HG02798 (cell line): ENCODE measurements at regions not wholly inside any gene's neighbourhood (a gene's known extent, or its start where the extent isn't known, plus 50 kb on each side); places are given as distances from the start of the nearest gene placed in this dataset.

ENCODE experiments used
- ATAC-seq: cut with Tn5 transposase; IDR thresholded peaks from one replicate; pipeline ENCODE4 v1.9.1; 2021; ENCODE audit warnings: mild to moderate bottlenecking; ENCODE audit not compliant: unreplicated experiment, poor library complexity

GRCh38 chr2:177053716-177054115 is 158.9 kb upstream of the HNRNPA3 start:
- no peak for ATAC-seq

DNA sequence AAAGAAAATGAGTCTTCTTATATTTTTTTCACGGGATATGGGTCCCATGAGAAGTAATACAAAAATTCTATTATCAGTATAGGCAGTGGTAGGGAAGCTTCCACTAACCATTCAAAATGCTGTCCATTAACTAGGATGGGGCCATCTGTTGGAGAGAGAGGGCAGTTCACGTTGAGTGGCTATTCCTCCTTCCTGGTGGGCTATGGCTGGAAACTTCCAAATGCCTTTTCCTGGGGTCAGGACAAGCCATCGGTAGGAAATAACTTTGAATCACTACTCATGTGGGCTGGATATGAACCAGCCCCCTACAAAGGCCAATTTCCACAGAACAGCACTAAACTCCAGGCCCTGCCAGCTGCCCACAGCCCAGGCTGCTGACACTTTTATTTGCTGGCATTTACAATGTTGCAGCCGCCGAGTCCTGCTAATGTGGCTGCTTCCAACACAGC is 156.1 kb upstream of the HNRNPA3 start:
- ATAC-seq, result no peak

GRCh38 chr2:177058747-177059146 is 153.8 kb upstream of the HNRNPA3 start:
- peak; percentile 61 for ATAC-seq

DNA sequence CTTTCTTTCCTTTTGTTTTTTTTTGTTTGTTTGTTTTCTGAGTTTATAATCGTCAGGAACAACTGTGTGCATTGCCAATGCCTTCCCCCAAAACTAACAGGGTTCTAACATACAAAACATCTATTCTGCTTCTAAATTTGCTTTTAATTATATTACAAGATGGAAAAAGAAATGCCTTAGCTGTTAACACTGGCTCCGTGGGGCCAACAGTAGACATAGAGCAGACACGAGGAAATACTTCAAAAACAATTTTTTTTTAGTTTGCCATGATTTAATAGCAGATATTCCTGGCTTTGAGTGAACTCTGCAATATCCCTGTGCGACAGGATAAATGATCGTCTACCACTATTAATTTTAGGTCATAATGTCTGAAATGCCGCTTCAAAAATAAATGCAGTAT is 153.3 kb upstream of the HNRNPA3 start:
- ATAC-seq, result no peak

- no peak for ATAC-seq
These were observed 149.3 kb upstream of the HNRNPA3 start for GRCh38 chr2:177063331-177063730.

DNA sequence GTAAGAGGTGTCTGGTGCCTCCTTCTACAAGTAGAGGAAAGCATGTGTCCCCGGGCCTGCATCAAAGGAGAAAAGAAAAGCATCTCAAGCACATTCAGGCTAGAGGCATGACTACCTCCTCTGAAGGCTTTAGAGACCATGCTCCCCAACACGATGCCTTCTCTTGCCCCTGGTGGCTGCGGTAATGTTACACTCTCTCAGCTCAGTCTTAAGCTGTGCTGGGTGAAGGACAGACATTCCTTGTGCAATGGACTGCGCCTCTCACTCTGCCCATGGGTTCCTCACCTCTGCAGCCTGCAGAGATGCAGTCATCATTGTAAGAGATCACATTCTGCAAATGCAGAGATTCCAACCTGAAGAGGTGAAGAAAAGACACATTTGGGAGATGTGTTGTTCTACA is 148.2 kb upstream of the HNRNPA3 start:
- ATAC-seq, result no peak

GRCh38 chr2:177068967-177069366 is 143.6 kb upstream of the HNRNPA3 start:
- ATAC-seq, result no peak

DNA sequence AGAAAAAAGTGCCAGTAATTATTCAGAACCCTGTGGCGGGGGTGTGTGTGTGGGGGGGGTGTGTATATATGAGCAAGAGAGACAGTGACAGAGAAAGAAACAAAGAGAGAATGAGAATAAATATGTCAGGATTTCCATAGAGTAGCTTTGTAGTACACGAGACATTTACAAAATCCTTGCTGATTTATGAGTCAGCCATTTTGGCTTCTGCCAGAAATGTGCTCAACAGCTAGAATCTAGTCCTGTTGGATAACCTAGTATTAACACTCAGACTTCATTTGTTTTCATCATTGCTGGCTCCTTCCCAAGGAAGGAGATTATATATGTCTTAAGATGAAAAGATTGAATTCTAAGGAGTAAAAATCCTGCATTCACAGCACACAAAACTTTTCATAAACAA is 140.5 kb upstream of the HNRNPA3 start:
- ATAC-seq, result no peak

GRCh38 chr2:177073611-177074010 is 139.0 kb upstream of the HNRNPA3 start:
- no peak for ATAC-seq

DNA sequence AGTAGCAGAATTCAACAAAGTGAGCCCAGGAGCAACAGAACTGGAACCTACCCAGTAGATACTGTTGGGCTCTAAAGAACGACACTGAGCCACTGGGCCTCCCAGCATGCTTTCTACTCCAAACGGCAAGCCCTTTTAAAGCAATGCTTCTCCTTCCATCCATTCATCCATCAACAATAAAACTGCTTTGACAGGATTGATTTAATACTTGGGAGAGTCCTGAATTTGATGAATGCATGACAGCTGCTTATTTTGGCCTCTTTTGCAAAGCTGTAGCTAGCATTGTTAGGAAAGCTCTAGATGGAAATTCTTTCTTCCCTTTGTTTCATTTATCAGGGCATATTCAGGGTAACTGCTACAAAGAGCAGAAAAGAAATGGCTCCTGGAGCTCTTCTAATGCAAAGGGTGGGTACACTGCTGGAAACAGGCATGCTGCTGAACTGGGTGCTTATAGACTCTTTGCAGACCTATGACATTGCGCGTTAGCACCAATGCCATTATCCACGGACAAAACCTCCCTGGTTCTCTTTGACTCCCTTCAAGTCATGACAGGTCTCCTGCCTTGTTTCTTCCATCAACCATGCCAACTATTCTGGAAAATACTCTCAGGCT is 138.4 kb upstream of the HNRNPA3 start:
- ATAC-seq, result no peak

- ATAC-seq, result no peak
These were observed 137.3 kb upstream of the HNRNPA3 start for GRCh38 chr2:177075254-177075653.

DNA sequence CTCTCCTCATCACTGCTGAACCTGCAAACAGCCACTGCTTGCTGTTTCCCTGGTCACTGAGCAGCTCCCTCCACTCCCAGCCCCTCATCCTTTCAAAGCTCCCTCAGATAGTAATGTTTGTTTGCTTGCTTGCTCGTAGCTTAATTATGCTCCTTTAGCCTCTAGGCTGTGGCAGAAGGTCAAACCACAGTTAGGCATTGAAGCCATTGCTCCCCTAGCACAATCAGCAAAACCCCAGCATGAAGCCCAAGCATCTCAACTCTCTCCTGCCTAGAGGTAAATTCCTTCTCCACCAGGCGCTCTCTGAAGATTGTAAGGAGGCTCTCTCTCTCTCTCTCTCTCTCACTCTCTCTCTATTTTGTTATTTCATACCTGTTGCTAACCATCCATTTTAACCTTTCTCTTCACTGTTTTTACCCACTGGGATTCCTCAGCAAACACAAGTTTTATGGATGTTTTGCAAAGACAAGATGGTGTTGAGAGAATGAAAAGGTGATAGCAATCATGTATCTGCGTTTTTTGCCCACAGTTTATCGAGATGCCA is 135.9 kb upstream of the HNRNPA3 start:
- ATAC-seq, result no peak

DNA sequence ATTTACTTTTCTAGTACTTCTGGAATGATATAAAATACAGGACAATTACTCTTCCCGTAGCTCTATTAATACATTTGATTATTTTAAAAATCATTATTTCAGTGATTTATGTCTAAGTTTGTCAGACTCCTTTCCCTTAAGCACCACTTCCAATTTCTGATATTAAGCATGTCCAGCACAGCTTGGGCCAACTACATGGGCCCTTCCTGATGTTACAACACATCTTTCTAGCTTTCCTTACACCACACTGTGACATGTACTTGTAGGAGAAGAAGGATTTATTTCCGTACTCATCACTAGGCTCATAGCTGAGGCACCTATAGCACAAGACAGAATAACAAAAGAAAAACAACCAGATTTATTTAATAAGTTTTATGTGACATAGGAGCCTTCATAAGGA is 134.8 kb upstream of the HNRNPA3 start:
- no peak for ATAC-seq

GRCh38 chr2:177078416-177078815 is 134.2 kb upstream of the HNRNPA3 start:
- no peak for ATAC-seq

DNA sequence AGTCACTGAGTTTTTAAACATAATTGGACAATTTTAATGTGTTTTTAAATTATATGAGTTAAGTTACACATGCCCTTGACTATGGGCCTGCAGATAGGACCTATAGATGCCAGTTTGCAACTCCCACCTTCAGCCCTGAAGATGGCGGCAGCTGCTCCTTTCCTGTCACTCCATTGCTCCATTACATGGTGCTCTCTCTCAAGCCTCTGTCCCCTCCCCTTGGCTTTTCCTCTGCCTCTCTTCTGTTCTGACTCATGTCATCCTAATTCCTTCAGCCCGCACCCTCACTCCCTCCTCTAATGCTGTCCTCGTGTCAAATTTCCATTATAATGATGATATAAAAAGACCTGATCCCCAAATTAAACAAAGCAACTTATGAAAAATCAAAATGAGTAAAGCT is 133.7 kb upstream of the HNRNPA3 start:
- no peak for ATAC-seq

- ATAC-seq, result no peak
These were observed 131.8 kb upstream of the HNRNPA3 start for GRCh38 chr2:177080746-177081284.

DNA sequence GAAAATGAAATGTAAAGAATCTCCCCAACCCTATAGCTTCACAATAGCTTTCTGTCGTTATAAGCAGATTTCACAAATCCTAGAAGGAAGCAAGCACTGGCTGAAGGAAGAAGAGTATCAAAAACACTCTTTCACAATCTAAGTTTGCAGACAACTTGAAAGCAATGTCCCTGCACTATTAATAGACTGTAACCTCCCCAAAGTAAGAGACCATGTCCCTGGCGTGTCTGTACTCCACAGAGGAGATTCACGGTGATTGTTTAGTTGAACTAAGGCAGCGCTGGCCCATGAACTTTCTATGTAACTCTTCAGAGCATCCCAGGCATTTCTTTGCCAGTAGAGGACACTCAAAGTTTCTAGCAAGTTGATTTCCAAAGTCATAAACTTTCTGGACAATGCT is 128.0 kb upstream of the HNRNPA3 start:
- ATAC-seq, result no peak

DNA sequence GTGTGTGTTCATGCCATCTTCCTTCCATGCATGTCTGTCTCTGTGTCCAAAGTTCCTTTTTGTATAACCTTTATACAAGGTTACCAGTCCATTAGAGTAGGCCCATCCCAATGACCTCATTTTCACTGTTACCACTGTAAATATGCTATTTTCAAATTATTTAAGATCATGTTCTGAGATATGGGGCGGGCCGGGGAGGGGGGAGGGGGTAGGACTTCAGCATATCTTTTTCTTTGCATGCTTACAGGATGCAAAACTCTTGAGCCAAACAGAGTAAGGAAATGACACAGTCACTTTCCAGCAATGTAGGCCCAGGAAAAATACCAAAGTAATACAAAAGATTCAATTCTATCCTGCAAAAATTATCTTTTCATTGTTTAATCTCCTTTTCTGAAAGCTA is 124.1 kb upstream of the HNRNPA3 start:
- no peak for ATAC-seq

DNA sequence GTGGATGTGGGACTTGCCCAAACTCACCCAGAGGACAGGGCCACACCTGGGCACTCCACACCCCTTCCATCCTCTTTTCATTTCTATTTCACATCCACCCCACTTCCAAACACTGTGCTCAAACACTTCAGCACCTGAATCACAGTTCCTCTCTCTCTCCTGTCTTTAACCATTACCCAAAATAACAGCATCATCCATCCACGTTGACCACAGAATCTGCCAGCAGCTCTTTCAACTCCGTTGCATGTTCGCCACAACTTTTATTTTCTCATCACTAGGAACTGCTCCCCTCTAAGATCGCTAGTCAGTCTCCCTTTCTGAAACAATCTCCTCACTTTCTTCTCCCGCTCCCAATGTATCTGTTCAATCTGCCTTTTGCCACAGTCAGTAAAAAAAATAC is 121.6 kb upstream of the HNRNPA3 start:
- no peak for ATAC-seq

DNA sequence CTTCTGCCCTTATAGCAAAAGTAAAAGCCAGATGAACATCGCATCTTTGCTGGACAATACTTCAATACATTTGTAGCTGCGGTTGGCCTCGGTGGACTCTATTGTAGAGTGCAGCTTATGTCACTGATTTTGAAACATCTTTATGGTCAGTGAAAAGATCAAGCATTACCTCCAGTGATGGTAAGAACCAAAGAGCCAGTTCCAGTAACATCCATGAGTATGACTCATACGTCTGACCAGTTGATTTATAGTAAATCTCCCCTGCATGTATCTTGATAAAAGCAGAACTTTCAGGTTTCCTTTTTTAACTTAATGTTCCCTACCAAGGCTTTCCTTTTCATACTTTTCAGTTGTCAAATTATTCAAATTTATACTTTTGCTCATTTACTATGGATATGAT is 119.2 kb upstream of the HNRNPA3 start:
- no peak for ATAC-seq

DNA sequence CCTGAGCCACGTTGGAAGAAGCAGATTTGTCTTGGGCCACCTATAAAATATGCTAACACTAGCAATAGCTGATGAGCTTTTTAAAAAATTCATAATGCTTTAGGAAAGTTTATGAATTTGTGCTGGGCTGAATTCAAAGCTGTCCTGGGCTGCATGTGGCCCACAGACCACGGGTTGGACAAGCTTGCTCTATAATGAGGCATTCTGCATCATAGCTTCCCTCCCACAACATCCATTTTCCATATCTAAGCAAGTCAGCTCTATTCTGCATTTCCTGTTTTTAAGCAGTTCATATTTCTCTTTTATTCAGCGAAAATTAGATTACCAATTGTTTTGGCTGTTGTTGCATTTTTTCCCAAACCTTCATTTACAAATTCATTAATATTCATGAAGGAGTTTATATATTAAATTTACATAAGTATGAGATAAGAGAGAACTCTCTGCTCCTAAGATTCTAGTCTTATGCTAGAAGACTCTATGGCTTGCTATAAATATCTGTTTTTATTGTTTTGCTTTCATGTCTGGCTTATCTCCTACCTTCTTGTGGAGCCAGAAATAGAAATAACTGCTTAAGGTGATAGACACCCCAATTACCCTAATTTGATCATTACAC is 114.5 kb upstream of the HNRNPA3 start:
- ATAC-seq, result no peak

GRCh38 chr2:177101930-177102329 is 110.7 kb upstream of the HNRNPA3 start:
- no peak for ATAC-seq
